Tibial artery (tissue), 4 donors: ENCODE measurements at regions not wholly inside any gene's neighbourhood (a gene's known extent, or its start where the extent isn't known, plus 50 kb on each side); places are given as distances from the start of the nearest gene placed in this dataset.

ENCODE experiments used
- DNase-seq, 2 donors: peaks; one replicate each; pipeline ENCODE4 v3.0.0-alpha.2; 2019
- H3K27ac ChIP-seq, 2 donors: fragments of 200-600 bp; sonication (generic) in 1 of 2; 1 replicate in 1 of 2; 2 replicates in 1 of 2; pipeline ENCODE4 v1.5.1; 2018 to 2019; ENCODE audit warnings: mild to moderate bottlenecking in 1 of 2
- H3K27me3 ChIP-seq, 2 donors: fragments of 200-600 bp; sonication (generic) in 1 of 2; one replicate each; pipeline versions ENCODE4 v1.5.1 to v1.6.0; 2016 to 2019
- H3K36me3 ChIP-seq, 3 donors: fragments of 200-600 bp; sonication (generic) in 2 of 3; one replicate each; pipeline ENCODE4 v1.5.1; 2016 to 2019; ENCODE audit warnings: mild to moderate bottlenecking in 2 of 3
- H3K4me1 ChIP-seq, 4 donors: fragments of 200-600 bp; sonication (generic) in 2 of 4; 1 replicate in 3 of 4; 2 replicates in 1 of 4; pipeline ENCODE4 v1.5.1; 2016 to 2019
- H3K4me3 ChIP-seq, 2 donors: fragments of 200-600 bp; sonication (generic) in 1 of 2; 1 replicate in 1 of 2; 2 replicates in 1 of 2; pipeline ENCODE4 v1.5.1; 2018 to 2019; ENCODE audit warnings: mild to moderate bottlenecking in 2 of 2
- H3K9me3 ChIP-seq, 3 donors: fragments of 200-600 bp; sonication (generic) in 1 of 3; one replicate each; pipeline ENCODE4 v1.5.1; 2016 to 2019
- intact Hi-C: fragments of 100-400 bp; cut with DNase I; formaldehyde crosslinking; loops from one replicate; pipeline ENCODE4 v1.15.0; 2023; ENCODE audit warnings: low total_unique reads
- TF ChIP-seq, protein P1 (sequence below), 2 experiments: fragments of 200-600 bp in 1 of 2; fragments of 450-650 bp in 1 of 2; IDR thresholded peaks; one replicate each; pipeline ENCODE4 v1.5.1; 2017 to 2019; ENCODE audit warnings: antibody characterized with exemption in 2 of 2, mild to moderate bottlenecking in 1 of 2, moderate library complexity in 1 of 2

DNA sequence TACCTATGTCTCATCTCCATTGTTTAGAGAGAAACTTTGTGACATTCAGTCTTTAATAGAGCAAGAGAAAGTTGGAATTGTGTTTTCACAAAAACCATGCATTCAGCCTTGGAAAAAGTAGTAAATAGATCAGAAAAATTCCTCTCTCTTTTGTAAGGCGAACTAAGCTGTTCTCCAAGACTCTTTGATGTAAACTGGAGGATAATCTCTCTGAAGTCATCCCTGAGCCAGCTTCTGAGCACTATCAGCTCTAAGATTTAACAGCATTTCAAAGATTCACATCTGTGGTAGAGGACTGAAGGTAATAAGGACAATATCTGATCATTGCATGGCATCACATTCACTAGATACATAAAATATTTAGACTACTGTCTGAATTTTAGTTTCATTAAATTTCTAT is 904.6 kb upstream of the ATXN8OS start:
- Histone ChIP-seq H3K27ac (no peak overlapping the region), H3K4me3 (no peak overlapping the region), H3K27me3 (no peaks in the 10 kb centered on the region), H3K9me3 (no peaks in the 10 kb centered on the region), H3K36me3 (no peaks in the 10 kb centered on the region), H3K4me1 (no peaks in the 10 kb centered on the region)
- intact Hi-C loops, result no loop called here
- TF ChIP-seq, protein P1, sequence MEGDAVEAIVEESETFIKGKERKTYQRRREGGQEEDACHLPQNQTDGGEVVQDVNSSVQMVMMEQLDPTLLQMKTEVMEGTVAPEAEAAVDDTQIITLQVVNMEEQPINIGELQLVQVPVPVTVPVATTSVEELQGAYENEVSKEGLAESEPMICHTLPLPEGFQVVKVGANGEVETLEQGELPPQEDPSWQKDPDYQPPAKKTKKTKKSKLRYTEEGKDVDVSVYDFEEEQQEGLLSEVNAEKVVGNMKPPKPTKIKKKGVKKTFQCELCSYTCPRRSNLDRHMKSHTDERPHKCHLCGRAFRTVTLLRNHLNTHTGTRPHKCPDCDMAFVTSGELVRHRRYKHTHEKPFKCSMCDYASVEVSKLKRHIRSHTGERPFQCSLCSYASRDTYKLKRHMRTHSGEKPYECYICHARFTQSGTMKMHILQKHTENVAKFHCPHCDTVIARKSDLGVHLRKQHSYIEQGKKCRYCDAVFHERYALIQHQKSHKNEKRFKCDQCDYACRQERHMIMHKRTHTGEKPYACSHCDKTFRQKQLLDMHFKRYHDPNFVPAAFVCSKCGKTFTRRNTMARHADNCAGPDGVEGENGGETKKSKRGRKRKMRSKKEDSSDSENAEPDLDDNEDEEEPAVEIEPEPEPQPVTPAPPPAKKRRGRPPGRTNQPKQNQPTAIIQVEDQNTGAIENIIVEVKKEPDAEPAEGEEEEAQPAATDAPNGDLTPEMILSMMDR (IDR thresholded peaks at IDR 0.05), result no peak
- no peak for DNase-seq

DNA sequence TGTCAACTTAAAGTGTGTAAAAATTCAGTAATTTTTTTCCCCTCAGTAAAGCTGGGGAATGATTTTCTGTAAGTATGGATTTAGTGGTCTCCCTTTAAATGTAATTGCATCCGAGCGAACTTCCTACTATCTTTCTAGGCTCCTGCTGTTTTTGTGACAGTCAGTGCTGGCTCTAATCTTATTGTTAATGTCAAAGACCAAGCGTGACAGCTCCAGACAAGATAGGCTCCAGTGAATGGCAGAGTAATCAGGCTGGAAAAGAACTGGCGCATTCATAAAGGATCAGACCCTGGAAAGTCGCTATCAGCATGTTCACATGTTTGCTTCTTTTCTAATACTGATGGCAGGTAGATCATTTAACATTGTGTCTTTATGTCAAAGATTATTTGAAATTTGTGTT is 908.0 kb upstream of the ATXN8OS start:
- H3K36me3 ChIP-seq, result no peaks in the 10 kb centered on the region
- intact Hi-C loops, result no loop called here
- H3K9me3 ChIP-seq, result no peaks in the 10 kb centered on the region
- H3K4me3 ChIP-seq, result no peak overlapping the region
- no peak overlapping the region for H3K27ac ChIP-seq
- no peak for DNase-seq
- TF ChIP-seq, protein P1 (IDR thresholded peaks at IDR 0.05), result no peak
- no peaks in the 10 kb centered on the region for H3K27me3 ChIP-seq
- no peaks in the 10 kb centered on the region for H3K4me1 ChIP-seq

DNA sequence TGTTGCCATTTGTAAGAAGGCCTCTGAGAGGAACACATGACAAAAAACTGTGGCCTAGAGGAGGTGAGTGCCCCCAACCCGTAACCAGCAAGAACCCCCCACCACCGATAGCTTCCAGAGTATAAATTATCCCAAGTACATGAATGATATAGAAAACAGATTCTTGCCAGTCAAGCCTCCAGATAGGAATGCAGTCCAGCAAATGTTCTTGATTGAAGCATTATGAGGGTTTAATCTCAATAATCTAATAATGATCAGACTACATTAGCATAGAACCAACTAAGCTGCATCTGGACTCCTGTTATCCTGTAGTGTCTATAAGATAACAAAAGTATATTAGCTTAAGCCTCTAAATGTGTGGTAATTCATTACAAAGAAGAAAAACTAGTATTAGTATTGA is 908.9 kb upstream of the ATXN8OS start:
- Histone ChIP-seq H3K27ac (no peak overlapping the region), H3K36me3 (no peaks in the 10 kb centered on the region), H3K9me3 (no peaks in the 10 kb centered on the region), H3K27me3 (no peaks in the 10 kb centered on the region), H3K4me1 (no peaks in the 10 kb centered on the region), H3K4me3 (no peak overlapping the region)
- intact Hi-C loops, result no loop called here
- DNase-seq, result no peak
- TF ChIP-seq, protein P1 (IDR thresholded peaks at IDR 0.05), result no peak

DNA sequence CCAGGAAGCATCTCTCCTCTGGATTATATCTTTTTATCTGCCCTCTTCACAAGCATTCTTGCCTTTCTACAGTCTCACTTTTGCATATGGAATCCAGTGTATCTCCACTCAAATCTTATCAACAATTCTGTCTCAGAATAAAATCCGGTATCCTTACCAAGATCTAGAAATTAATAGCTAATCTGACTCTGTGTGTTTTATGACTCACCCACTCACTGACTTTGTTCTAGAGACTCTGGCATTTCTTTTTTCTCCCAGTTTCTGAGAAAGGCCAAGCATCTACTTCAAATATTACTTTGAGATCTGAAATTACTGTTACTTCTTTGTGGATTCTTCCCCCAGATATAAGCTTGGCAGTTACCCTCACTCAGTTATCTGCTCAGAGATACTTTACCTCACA is 913.5 kb upstream of the ATXN8OS start:
- Histone ChIP-seq H3K4me1 (no peaks in the 10 kb centered on the region), H3K4me3 (no peak overlapping the region), H3K27me3 (no peaks in the 10 kb centered on the region), H3K27ac (no peak overlapping the region), H3K9me3 (no peaks in the 10 kb centered on the region), H3K36me3 (no peaks in the 10 kb centered on the region)
- no peak for DNase-seq
- intact Hi-C loops, result no loop called here
- TF ChIP-seq, protein P1 (IDR thresholded peaks at IDR 0.05), result no peak

DNA sequence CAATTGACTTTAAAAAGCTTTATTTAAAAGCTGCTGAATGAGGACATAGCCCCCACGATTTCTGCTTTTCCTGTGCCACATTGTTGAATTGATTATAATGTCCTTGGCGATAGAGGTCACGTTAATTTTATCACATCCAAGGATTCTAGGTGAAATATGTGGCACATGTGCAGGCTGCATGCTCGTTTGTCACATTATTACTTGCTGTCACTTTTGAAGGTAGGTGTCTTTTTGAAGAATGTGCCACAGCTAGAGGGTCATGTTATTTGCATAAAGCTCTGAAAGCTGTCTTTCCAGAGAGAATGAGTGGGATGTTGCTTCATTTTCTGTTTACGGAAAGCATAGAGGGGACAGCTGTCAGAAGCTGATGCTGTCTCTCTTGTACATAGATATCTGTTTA is 927.6 kb upstream of the ATXN8OS start:
- Histone ChIP-seq H3K27me3 (no peaks in the 10 kb centered on the region), H3K4me1 (no peaks in the 10 kb centered on the region), H3K9me3 (no peaks in the 10 kb centered on the region), H3K4me3 (no peak overlapping the region), H3K36me3 (no peaks in the 10 kb centered on the region), H3K27ac (no peak overlapping the region)
- TF ChIP-seq, protein P1 (IDR thresholded peaks at IDR 0.05), result no peak
- intact Hi-C loops, result no loop called here
- no peak for DNase-seq

DNA sequence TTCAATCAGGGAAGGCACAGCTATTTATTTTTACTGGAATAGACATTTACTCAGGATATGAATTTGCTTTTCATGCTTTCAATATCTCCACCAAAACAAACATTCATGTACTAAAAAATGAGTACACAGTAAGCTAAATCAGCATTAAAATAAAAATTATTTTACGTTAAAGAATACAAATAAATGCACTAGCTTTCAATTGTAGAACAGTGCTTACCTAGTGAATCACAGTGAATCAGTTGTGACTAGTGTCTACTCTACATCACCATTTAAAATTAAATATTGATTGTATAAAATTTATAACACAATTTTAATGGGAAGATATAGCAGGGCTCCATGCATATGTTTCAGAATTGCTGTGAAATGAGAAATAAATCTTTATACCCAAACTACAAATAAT is 929.6 kb upstream of the ATXN8OS start:
- no peak overlapping the region for H3K4me3 ChIP-seq
- TF ChIP-seq, protein P1 (IDR thresholded peaks at IDR 0.05), result no peak
- intact Hi-C loops, result no loop called here
- H3K9me3 ChIP-seq, result no peaks in the 10 kb centered on the region
- H3K27me3 ChIP-seq, result no peaks in the 10 kb centered on the region
- no peak overlapping the region for H3K27ac ChIP-seq
- H3K4me1 ChIP-seq, result no peaks in the 10 kb centered on the region
- H3K36me3 ChIP-seq, result no peaks in the 10 kb centered on the region
- DNase-seq, result no peak
